Endothelial cell of umbilical vein (primary cell): ENCODE measurements at regions not wholly inside any gene's neighbourhood (a gene's known extent, or its start where the extent isn't known, plus 50 kb on each side); places are given as distances from the start of the nearest gene placed in this dataset.

Source experiments
- EZH2 ChIP-seq: IDR thresholded peaks from 2 replicates; pipeline ENCODE4 v1.6.1; 2012; ENCODE audit warnings: borderline replicate concordance, low read depth, mild to moderate bottlenecking, moderate library complexity, low read length, inconsistent platforms; ENCODE audit not compliant: severe bottlenecking
- POLR2A ChIP-seq: IDR thresholded peaks from 2 replicates; pipeline ENCODE4 v1.6.1; 2012; ENCODE audit warnings: low read depth, mild to moderate bottlenecking, control low read depth, low read length
- TF ChIP-seq, protein P1 (sequence below), 2 donors: IDR thresholded peaks; 1 replicate in 1 of 2; 2 replicates in 1 of 2; pipeline ENCODE4 v1.5.1; 2011; ENCODE audit warnings: low read length in 2 of 2, mild to moderate bottlenecking in 2 of 2, moderate library complexity in 2 of 2, control low read depth in 1 of 2, inconsistent platforms in 1 of 2, low read depth in 1 of 2; ENCODE audit not compliant: insufficient read depth in 1 of 2; ENCODE audit errors: extremely low read depth in 1 of 2
- TF ChIP-seq, protein P2 (sequence below): IDR thresholded peaks from 2 replicates; pipeline ENCODE4 v1.6.1; 2011; ENCODE audit not compliant: insufficient read depth, insufficient read length

DNA sequence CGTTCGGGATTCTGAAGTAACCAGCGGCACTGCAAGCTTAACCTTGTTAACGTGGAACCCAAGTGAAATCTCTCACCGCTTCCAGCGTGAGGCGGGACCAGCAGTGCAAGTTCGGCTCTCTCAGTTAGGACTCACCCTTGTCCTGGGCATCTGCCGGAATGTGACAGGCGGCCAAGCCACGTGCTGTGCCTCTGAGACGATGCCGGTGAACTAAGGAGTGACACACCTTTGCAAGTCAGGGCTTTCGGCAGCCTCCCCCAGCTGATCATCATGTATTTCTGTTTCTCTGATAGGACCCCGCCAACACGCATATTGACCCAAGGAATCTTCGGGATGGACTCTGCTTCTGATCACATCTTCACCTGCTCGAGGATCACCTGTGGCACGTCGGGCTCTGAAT lies 415.0 kb upstream of the IRX1 start:
- no peak for TF ChIP-seq POLR2A
- TF ChIP-seq EZH2, result no peak
- TF ChIP-seq, protein P1, sequence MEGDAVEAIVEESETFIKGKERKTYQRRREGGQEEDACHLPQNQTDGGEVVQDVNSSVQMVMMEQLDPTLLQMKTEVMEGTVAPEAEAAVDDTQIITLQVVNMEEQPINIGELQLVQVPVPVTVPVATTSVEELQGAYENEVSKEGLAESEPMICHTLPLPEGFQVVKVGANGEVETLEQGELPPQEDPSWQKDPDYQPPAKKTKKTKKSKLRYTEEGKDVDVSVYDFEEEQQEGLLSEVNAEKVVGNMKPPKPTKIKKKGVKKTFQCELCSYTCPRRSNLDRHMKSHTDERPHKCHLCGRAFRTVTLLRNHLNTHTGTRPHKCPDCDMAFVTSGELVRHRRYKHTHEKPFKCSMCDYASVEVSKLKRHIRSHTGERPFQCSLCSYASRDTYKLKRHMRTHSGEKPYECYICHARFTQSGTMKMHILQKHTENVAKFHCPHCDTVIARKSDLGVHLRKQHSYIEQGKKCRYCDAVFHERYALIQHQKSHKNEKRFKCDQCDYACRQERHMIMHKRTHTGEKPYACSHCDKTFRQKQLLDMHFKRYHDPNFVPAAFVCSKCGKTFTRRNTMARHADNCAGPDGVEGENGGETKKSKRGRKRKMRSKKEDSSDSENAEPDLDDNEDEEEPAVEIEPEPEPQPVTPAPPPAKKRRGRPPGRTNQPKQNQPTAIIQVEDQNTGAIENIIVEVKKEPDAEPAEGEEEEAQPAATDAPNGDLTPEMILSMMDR (IDR thresholded peaks at IDR 0.05; ENCODE audit: extremely low read depth in 1 of 2, insufficient read depth in 1 of 2, low read depth in 1 of 2, low read length in 2 of 2), result no peak
- TF ChIP-seq, protein P2, sequence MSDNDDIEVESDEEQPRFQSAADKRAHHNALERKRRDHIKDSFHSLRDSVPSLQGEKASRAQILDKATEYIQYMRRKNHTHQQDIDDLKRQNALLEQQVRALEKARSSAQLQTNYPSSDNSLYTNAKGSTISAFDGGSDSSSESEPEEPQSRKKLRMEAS, result no peak
